HCT116 (cell line): ENCODE measurements at regions not wholly inside any gene's neighbourhood (a gene's known extent, or its start where the extent isn't known, plus 50 kb on each side); places are given as distances from the start of the nearest gene placed in this dataset.

Experiments
- ATAC-seq: fragments of 200-7000 bp; cut with Tn5 transposase; 2 replicates; pipeline ENCODE4 v1.9.1; 2020; ENCODE audit warnings: mild to moderate bottlenecking, moderate library complexity
- BruUV-seq: library from RNA; stranded (reverse); fragments of 400-500 nt; replicated peaks from 2 replicates; lab custom pipeline; 2021; lab: Mats Ljungman, UMichigan
- CTCF ChIA-PET: fragments of 300-600 bp; sonication (Branson Sonifier 250); formaldehyde crosslinking; loops from one replicate; lab custom pipeline; 2021; ENCODE audit warnings: antibody characterized with exemption; lab: Charles Lee
- POLR2A ChIA-PET: fragments of 300-600, 350-600 bp; sonication (Branson Sonifier 250); formaldehyde crosslinking; loops from one replicate; lab custom pipeline; 2021; ENCODE audit warnings: antibody characterized with exemption; lab: Charles Lee
- RAD21 ChIA-PET, 2 experiments: fragments of 300-600 bp; sonication (Branson Sonifier 250); formaldehyde crosslinking; loops; one replicate each; lab custom pipeline; 2023; ENCODE audit warnings: low total read pairs in 2 of 2; ENCODE audit not compliant: uncharacterized antibody in 2 of 2, unreplicated experiment in 2 of 2, low non-redundant PET in 1 of 2; lab: Charles Lee
- DNase-seq: peaks from one replicate; pipeline ENCODE4 v3.0.0-alpha.2; 2010; ENCODE audit warnings: low read depth, low spot score
- H2AFZ ChIP-seq: fragments of 200-600 bp; shearing (Covaris generic), sonication (generic); 2 replicates; pipeline ENCODE4 v1.6.1; 2017; ENCODE audit warnings: low read depth, mixed run types, mixed read lengths, antibody characterized with exemption, low read length; ENCODE audit not compliant: poor library complexity, severe bottlenecking
- H3K27ac ChIP-seq: 2 replicates; pipeline ENCODE4 v1.5.1; 2012; ENCODE audit warnings: low read depth, low read length
- H3K27me3 ChIP-seq: fragments of 200-600 bp; sonication (generic); 2 replicates; pipeline ENCODE4 v1.6.1; 2016; ENCODE audit warnings: mixed run types, low read length, mixed read lengths; ENCODE audit not compliant: insufficient read depth
- H3K36me3 ChIP-seq, 2 experiments: fragments of 200-500 bp in 1 of 2; fragments of 200-600 bp in 1 of 2; sonication (Bioruptor generic) in 1 of 2; sonication (generic) in 1 of 2; 2 replicates each; pipeline versions ENCODE4 v1.5.1 to v1.6.1; 2014 to 2016; ENCODE audit warnings: low read length in 2 of 2, inconsistent platforms in 1 of 2, mixed read lengths in 1 of 2, mixed run types in 1 of 2; ENCODE audit not compliant: insufficient read depth in 2 of 2, control insufficient read depth in 1 of 2
- H3K4me1 ChIP-seq, 2 experiments: fragments of 200-600 bp in 1 of 2; sonication (generic) in 1 of 2; 2 replicates each; pipeline versions ENCODE4 v1.5.1 to v1.6.1; 2012 to 2017; ENCODE audit warnings: low read length in 2 of 2, inconsistent platforms in 1 of 2, mild to moderate bottlenecking in 1 of 2, mixed read lengths in 1 of 2, mixed run types in 1 of 2, moderate library complexity in 1 of 2; ENCODE audit not compliant: insufficient read depth in 2 of 2, control insufficient read depth in 1 of 2
- H3K4me2 ChIP-seq: fragments of 200-600 bp; sonication (generic); 2 replicates; pipeline ENCODE4 v1.6.1; 2017; ENCODE audit warnings: mixed run types, low read length, mixed read lengths
- H3K4me3 ChIP-seq, 2 experiments: fragments of 200-600 bp in 1 of 2; sonication (generic) in 1 of 2; replicated peaks in 1 of 2; 2 replicates each; pipeline ENCODE4 v1.5.1; 2011 to 2016; ENCODE audit warnings: low read length in 2 of 2, control low read depth in 1 of 2, low read depth in 1 of 2, mild to moderate bottlenecking in 1 of 2, mixed read lengths in 1 of 2, mixed run types in 1 of 2
- H3K79me2 ChIP-seq: fragments of 200-600 bp; sonication (generic); 2 replicates; pipeline ENCODE4 v1.6.1; 2017; ENCODE audit warnings: mild to moderate bottlenecking, mixed run types, low read length, moderate library complexity, mixed read lengths; ENCODE audit not compliant: insufficient read depth
- H3K9ac ChIP-seq: fragments of 200-600 bp; sonication (generic); 2 replicates; pipeline ENCODE4 v1.6.1; 2016; ENCODE audit warnings: low read length, mixed read lengths
- H3K9me2 ChIP-seq: fragments of 200-600 bp; sonication (generic), shearing (Covaris generic); 2 replicates; pipeline ENCODE4 v1.6.1; 2017; ENCODE audit warnings: mixed run types, mild to moderate bottlenecking, moderate library complexity; ENCODE audit not compliant: insufficient read depth
- H3K9me3 ChIP-seq, 2 experiments: fragments of 200-500 bp in 1 of 2; fragments of 200-600 bp in 1 of 2; sonication (Bioruptor generic) in 1 of 2; sonication (generic) in 1 of 2; 2 replicates each; pipeline ENCODE4 v1.6.1; 2014 to 2017; ENCODE audit warnings: low read length in 2 of 2, mixed read lengths in 2 of 2, inconsistent platforms in 1 of 2, low read depth in 1 of 2, mild to moderate bottlenecking in 1 of 2, mixed run types in 1 of 2, moderate library complexity in 1 of 2; ENCODE audit not compliant: control insufficient read depth in 1 of 2, insufficient read depth in 1 of 2
- H4K20me1 ChIP-seq: fragments of 200-600 bp; sonication (generic), shearing (Covaris generic); 2 replicates; pipeline ENCODE4 v1.6.1; 2017; ENCODE audit warnings: mixed run types, mild to moderate bottlenecking, moderate library complexity; ENCODE audit not compliant: insufficient read depth
- ATF3 ChIP-seq: IDR thresholded peaks from 2 replicates; pipeline ENCODE4 v1.6.1; 2012
- CEBPB ChIP-seq: IDR thresholded peaks from 2 replicates; pipeline ENCODE4 v1.6.1; 2012; ENCODE audit warnings: low read depth
- CTCF ChIP-seq, 3 experiments: fragments of 200-600 bp in 1 of 3; sonication (generic) in 1 of 3; IDR thresholded peaks in 2 of 3; conservative IDR thresholded peaks in 1 of 3; 2 replicates each; pipeline ENCODE4 v1.5.1; 2012 to 2017; ENCODE audit warnings: low read depth in 2 of 3, low read length in 2 of 3, antibody characterized with exemption in 1 of 3, borderline replicate concordance in 1 of 3, control low read depth in 1 of 3, mild to moderate bottlenecking in 1 of 3, mixed read lengths in 1 of 3, mixed run types in 1 of 3, moderate library complexity in 1 of 3; ENCODE audit not compliant: insufficient read depth in 1 of 3
- EGR1 ChIP-seq: IDR thresholded peaks from 2 replicates; pipeline ENCODE4 v1.6.1; 2012; ENCODE audit warnings: low read depth
- ELF1 ChIP-seq: IDR thresholded peaks from 2 replicates; pipeline ENCODE4 v1.6.1; 2012; ENCODE audit warnings: low read depth, borderline replicate concordance
- EZH2 ChIP-seq: fragments of 200-600 bp; sonication (generic); IDR thresholded peaks from 2 replicates; pipeline ENCODE4 v1.6.1; 2017; ENCODE audit warnings: antibody characterized with exemption, mixed run types
- FOSL1 ChIP-seq: IDR thresholded peaks from 2 replicates; pipeline ENCODE4 v1.6.1; 2012; ENCODE audit warnings: low read depth
- JUND ChIP-seq: IDR thresholded peaks from 2 replicates; pipeline ENCODE4 v1.6.1; 2012
- MAX ChIP-seq: IDR thresholded peaks from 2 replicates; pipeline ENCODE4 v1.6.1; 2012
- POLR2A ChIP-seq: IDR thresholded peaks from 2 replicates; pipeline ENCODE4 v1.7.0; 2011; ENCODE audit warnings: borderline replicate concordance; ENCODE audit not compliant: insufficient read depth, insufficient read length; ENCODE audit errors: extremely low read depth
- POLR2AphosphoS5 ChIP-seq: IDR thresholded peaks from 2 replicates; pipeline ENCODE4 v1.6.1; 2011; ENCODE audit warnings: mild to moderate bottlenecking, low read depth, low read length, moderate library complexity
- RAD21 ChIP-seq: IDR thresholded peaks from 2 replicates; pipeline ENCODE4 v1.6.1; 2012; ENCODE audit warnings: low read depth, mild to moderate bottlenecking
- REST ChIP-seq: IDR thresholded peaks from 2 replicates; pipeline ENCODE4 v1.6.1; 2012; ENCODE audit warnings: low read depth
- SIN3A ChIP-seq: IDR thresholded peaks from 2 replicates; pipeline ENCODE4 v1.6.1; 2012; ENCODE audit warnings: low read depth
- SP1 ChIP-seq: IDR thresholded peaks from 2 replicates; pipeline ENCODE4 v1.6.1; 2012; ENCODE audit warnings: low read depth
- TCF7L2 ChIP-seq: IDR thresholded peaks from 2 replicates; pipeline ENCODE4 v1.7.0; 2011; ENCODE audit warnings: borderline replicate concordance, inconsistent platforms; ENCODE audit not compliant: insufficient read depth, insufficient read length; ENCODE audit errors: extremely low read depth
- YY1 ChIP-seq: IDR thresholded peaks from 2 replicates; pipeline ENCODE4 v1.6.1; 2011; ENCODE audit warnings: low read length, low read depth, moderate library complexity, mild to moderate bottlenecking; ENCODE audit not compliant: insufficient replicate concordance; ENCODE audit errors: extremely low read depth
- ZFX ChIP-seq: fragments of 450-650 bp; IDR thresholded peaks from 2 replicates; pipeline ENCODE4 v1.6.1; 2017
- ZNF274 ChIP-seq: fragments of 200-500 bp; sonication (Bioruptor generic); IDR thresholded peaks from 2 replicates; pipeline ENCODE4 v1.6.1; 2014; ENCODE audit warnings: mild to moderate bottlenecking, low read depth, low read length, inconsistent platforms
- intact Hi-C: fragments of 100-400 bp; cut with micrococcal nuclease; formaldehyde crosslinking; loops from 2 replicates; pipeline ENCODE4 v1.10.0; 2022

DNA sequence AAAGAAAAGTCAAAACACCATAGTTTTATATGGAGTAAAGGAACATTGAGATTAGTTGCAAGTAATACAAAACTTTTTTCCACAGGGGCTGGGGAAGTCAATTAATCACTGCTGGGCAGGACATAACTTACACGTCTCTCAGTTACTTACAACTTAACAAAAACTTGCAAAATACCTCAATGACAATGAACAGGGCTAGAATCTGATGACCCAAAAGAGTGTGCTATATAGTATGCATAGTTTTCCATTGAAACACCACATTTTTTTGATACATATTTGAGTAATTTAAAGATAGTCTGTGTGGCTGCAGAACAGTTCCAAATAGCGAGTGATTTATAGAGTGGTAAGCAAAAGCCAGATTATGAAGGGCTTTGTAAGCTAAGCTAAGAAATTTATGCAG is 172.3 kb upstream of the TRPC5 start:
- Histone ChIP-seq H4K20me1 (no peaks in the 10 kb centered on the region), H3K4me3 (no peak overlapping the region), H3K9me3 (no peaks in the 10 kb centered on the region), H3K79me2 (no peaks in the 10 kb centered on the region), H3K9me2 (no peaks in the 10 kb centered on the region), H3K4me2 (no peak overlapping the region), H2AFZ (no peak overlapping the region), H3K27ac (no peak overlapping the region), H3K27me3 (no peaks in the 10 kb centered on the region), H3K4me1 (no peaks in the 10 kb centered on the region), H3K9ac (no peak overlapping the region), H3K36me3 (no peaks in the 10 kb centered on the region)
- RAD21 ChIA-PET, result no interaction called here
- no peak for TF ChIP-seq TCF7L2
- TF ChIP-seq CEBPB, result no peak
- TF ChIP-seq ELF1, result no peak
- no peak for TF ChIP-seq CTCF (IDR thresholded peaks at IDR 0.05 in 2 of 3, conservative IDR thresholded peaks at IDR 0.05 in 1 of 3; ENCODE audit: borderline replicate concordance in 1 of 3, insufficient read depth in 1 of 3, low read depth in 2 of 3, low read length in 2 of 3)
- TF ChIP-seq REST, result no peak
- no peak for TF ChIP-seq POLR2AphosphoS5
- no peak for TF ChIP-seq ATF3
- TF ChIP-seq ZNF274, result no peak
- no peak for TF ChIP-seq YY1
- no peak for TF ChIP-seq EGR1
- no peak for TF ChIP-seq SP1
- no peak for TF ChIP-seq SIN3A
- no peak for TF ChIP-seq MAX
- TF ChIP-seq FOSL1, result no peak
- no peak for TF ChIP-seq EZH2
- no peak for TF ChIP-seq POLR2A
- TF ChIP-seq JUND, result no peak
- no peak for TF ChIP-seq RAD21
- TF ChIP-seq ZFX, result no peak
- ATAC-seq (no peak), DNase-seq (no peak)
- BruUV-seq, result no TSS peak
- POLR2A ChIA-PET, result no interaction called here
- CTCF ChIA-PET, result no interaction called here
- intact Hi-C loops, result no loop called here
